ENCODE measurements at regions not wholly inside any gene's neighbourhood (a gene's known extent, or its start where the extent isn't known, plus 50 kb on each side); places are given as distances from the start of the nearest gene placed in this dataset.
"Not testable (repeated sequence)": the region's sequence is repeated elsewhere in the genome, so short reads cannot be mapped to it uniquely, and the experiment has no call there.

DNA sequence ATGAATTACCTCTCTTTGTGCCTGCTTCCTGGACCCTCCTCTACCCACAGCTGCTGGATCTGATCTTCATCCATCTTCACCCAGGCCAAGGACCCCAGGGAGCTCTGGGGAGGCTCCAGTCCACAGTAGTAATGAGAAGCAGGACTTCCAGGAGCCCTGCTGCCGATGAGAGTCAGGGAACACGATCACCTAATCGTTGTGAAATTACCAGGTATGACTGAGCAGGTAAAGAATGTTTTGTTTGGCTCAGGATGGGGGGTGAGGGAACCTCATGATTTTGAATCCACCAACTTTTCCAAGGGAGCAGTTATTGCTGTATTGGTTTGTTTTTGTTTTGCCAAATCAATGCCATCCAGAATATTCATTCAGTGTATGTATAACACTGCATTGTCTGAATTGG lies 454.0 kb downstream of the PLPP3 start:
- Histone ChIP-seq H3K36me3 (no peaks in the 10 kb centered on the region), H3K4me1 (no peaks in the 10 kb centered on the region), H3K4me3 (no peak overlapping the region), H3K27ac (no peak overlapping the region), H3K9me3 (peaks cover 0 to 21% (median 2%) of the 10 kb centered on the region in 4 donors), H3K27me3 (no peaks in the 10 kb centered on the region)
- 93 to 96% methylated on average over 3 of the region's 3 CpGs for WGBS, 2 donors
- TF ChIP-seq POLR2A (IDR thresholded peaks at IDR 0.05), result no peak
- TF ChIP-seq, protein P1, sequence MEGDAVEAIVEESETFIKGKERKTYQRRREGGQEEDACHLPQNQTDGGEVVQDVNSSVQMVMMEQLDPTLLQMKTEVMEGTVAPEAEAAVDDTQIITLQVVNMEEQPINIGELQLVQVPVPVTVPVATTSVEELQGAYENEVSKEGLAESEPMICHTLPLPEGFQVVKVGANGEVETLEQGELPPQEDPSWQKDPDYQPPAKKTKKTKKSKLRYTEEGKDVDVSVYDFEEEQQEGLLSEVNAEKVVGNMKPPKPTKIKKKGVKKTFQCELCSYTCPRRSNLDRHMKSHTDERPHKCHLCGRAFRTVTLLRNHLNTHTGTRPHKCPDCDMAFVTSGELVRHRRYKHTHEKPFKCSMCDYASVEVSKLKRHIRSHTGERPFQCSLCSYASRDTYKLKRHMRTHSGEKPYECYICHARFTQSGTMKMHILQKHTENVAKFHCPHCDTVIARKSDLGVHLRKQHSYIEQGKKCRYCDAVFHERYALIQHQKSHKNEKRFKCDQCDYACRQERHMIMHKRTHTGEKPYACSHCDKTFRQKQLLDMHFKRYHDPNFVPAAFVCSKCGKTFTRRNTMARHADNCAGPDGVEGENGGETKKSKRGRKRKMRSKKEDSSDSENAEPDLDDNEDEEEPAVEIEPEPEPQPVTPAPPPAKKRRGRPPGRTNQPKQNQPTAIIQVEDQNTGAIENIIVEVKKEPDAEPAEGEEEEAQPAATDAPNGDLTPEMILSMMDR (IDR thresholded peaks at IDR 0.05), result no peak
- TF ChIP-seq EP300 (IDR thresholded peaks at IDR 0.05), result no peak
- no peak for DNase-seq (ENCODE audit: low spot score in 2 of 2)

GRCh38 chr1:56123826-56124225 lies 455.5 kb downstream of the PLPP3 start:
- no peak overlapping the region for H3K4me3 ChIP-seq
- H3K36me3 ChIP-seq, result no peaks in the 10 kb centered on the region
- H3K9me3 ChIP-seq, result peaks cover 0 to 21% (median 2%) of the 10 kb centered on the region in 4 donors
- DNase-seq (ENCODE audit: low spot score in 2 of 2), result no peak
- no peak for TF ChIP-seq EP300 (IDR thresholded peaks at IDR 0.05)
- TF ChIP-seq POLR2A (IDR thresholded peaks at IDR 0.05), result no peak
- TF ChIP-seq, protein P1 (IDR thresholded peaks at IDR 0.05), result no peak
- no peaks in the 10 kb centered on the region for H3K27me3 ChIP-seq
- H3K4me1 ChIP-seq, result no peaks in the 10 kb centered on the region
- WGBS, 2 donors, result 81 to 86% methylated on average over 3 of the region's 3 CpGs
- H3K27ac ChIP-seq, result no peak overlapping the region

DNA sequence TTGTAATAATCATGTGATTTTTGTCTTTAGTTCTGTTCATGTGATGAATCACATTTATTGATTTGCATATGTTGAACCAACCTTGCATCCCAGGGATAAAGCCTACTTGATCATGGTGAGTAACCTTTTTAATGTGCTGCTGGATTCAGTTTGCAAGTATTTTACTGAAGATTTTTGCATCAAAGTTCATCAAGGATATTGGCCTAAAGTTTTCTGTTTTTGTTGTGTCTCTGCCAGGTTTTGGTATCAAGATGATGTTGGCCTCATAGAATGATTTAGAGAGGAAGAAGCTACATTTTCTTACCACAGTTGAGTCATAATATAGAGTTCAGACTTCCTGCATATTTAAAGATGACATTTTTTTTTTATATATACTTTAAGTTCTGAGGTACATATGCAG lies 455.9 kb downstream of the PLPP3 start:
- Histone ChIP-seq H3K36me3 (no peaks in the 10 kb centered on the region), H3K27ac (no peak overlapping the region), H3K4me1 (no peaks in the 10 kb centered on the region), H3K9me3 (peaks cover 0 to 21% (median 2%) of the 10 kb centered on the region in 4 donors), H3K4me3 (no peak overlapping the region), H3K27me3 (no peaks in the 10 kb centered on the region)
- no peak for TF ChIP-seq EP300 (IDR thresholded peaks at IDR 0.05)
- TF ChIP-seq POLR2A (IDR thresholded peaks at IDR 0.05), result no peak
- TF ChIP-seq, protein P1 (IDR thresholded peaks at IDR 0.05), result no peak
- DNase-seq (ENCODE audit: low spot score in 2 of 2), result no peak

GRCh38 chr1:56120021-56120420 lies 459.3 kb downstream of the PLPP3 start:
- Histone ChIP-seq H3K36me3 (no peaks in the 10 kb centered on the region), H3K9me3 (peaks cover 0 to 21% (median 2%) of the 10 kb centered on the region in 4 donors), H3K27me3 (no peaks in the 10 kb centered on the region), H3K4me1 (no peaks in the 10 kb centered on the region), H3K27ac (no peak overlapping the region), H3K4me3 (no peak overlapping the region)
- TF ChIP-seq, protein P1 (IDR thresholded peaks at IDR 0.05), result no peak
- TF ChIP-seq POLR2A (IDR thresholded peaks at IDR 0.05) (no peak), EP300 (IDR thresholded peaks at IDR 0.05) (no peak)
- WGBS, 2 donors, result 74 to 81% methylated on average over 2 of the region's 2 CpGs
- no peak for DNase-seq (ENCODE audit: low spot score in 2 of 2)

- not testable (repeated sequence) for H3K27me3 ChIP-seq; DNase-seq (ENCODE audit: low spot score in 2 of 2); H3K36me3 ChIP-seq; H3K4me3 ChIP-seq; H3K4me1 ChIP-seq; H3K27ac ChIP-seq
- H3K9me3 ChIP-seq, result peaks cover 0 to 21% (median 2%) of the 10 kb centered on the region in 4 donors
- 97 to 98% methylated on average over 4 of the region's 4 CpGs for WGBS, 2 donors
Observed at GRCh38 chr1:56118676-56119075, 460.7 kb downstream of the PLPP3 start.

GRCh38 chr1:56115701-56116100 lies 463.7 kb downstream of the PLPP3 start:
- 92 to 93% methylated on average over 3 of the region's 3 CpGs for WGBS, 2 donors
- no peaks in the 10 kb centered on the region for H3K36me3 ChIP-seq

More at GRCh38 chr1:56115701-56116100, 463.7 kb downstream of the PLPP3 start:
- H3K27ac ChIP-seq, result no peak overlapping the region
- TF ChIP-seq POLR2A (IDR thresholded peaks at IDR 0.05) (no peak), EP300 (IDR thresholded peaks at IDR 0.05) (no peak)
- TF ChIP-seq, protein P1 (IDR thresholded peaks at IDR 0.05), result no peak
- H3K4me3 ChIP-seq, result no peak overlapping the region
- peaks cover 0 to 12% (median 3%) of the 10 kb centered on the region in 4 donors for H3K9me3 ChIP-seq
- no peak for DNase-seq (ENCODE audit: low spot score in 2 of 2)
- H3K27me3 ChIP-seq, result no peaks in the 10 kb centered on the region
- H3K4me1 ChIP-seq, result peaks cover 0 to 3% (median 0%) of the 10 kb centered on the region in 4 donors

Data from tibial nerve (tissue), 4 donors.